Lower leg skin (tissue), 4 donors: ENCODE measurements at regions not wholly inside any gene's neighbourhood (a gene's known extent, or its start where the extent isn't known, plus 50 kb on each side); places are given as distances from the start of the nearest gene placed in this dataset.

Experiments used
- DNase-seq, 2 donors: peaks; one replicate each; pipeline ENCODE4 v3.0.0-alpha.2; 2019; ENCODE audit warnings: low spot score in 2 of 2
- H3K4me3 ChIP-seq: fragments of 200-600 bp; sonication (generic); 2 replicates; pipeline ENCODE4 v1.5.1; 2017; ENCODE audit warnings: mild to moderate bottlenecking, low read depth; ENCODE audit not compliant: poor library complexity, severe bottlenecking
- POLR2A ChIP-seq, 2 donors: fragments of 450-650 bp; IDR thresholded peaks; one replicate each; pipeline ENCODE4 v1.6.1; 2016 to 2017; ENCODE audit warnings: antibody characterized with exemption in 2 of 2, mild to moderate bottlenecking in 1 of 2, moderate library complexity in 1 of 2
- WGBS, 2 donors: methylation state at CpG; one replicate each; pipeline ENCODE4 v1.1.5; 2018; 5-methylcytosine and 5-hydroxymethylcytosine counted together
- intact Hi-C: fragments of 100-400 bp; cut with DNase I; formaldehyde crosslinking; loops from one replicate; pipeline ENCODE4 v1.15.0; 2023; ENCODE audit warnings: low total_unique reads
- TF ChIP-seq, protein P1 (sequence below), 3 donors: fragments of 450-650 bp; IDR thresholded peaks; one replicate each; pipeline ENCODE4 v1.5.1; 2016; ENCODE audit warnings: antibody characterized with exemption in 3 of 3, mild to moderate bottlenecking in 3 of 3, moderate library complexity in 2 of 3

DNA sequence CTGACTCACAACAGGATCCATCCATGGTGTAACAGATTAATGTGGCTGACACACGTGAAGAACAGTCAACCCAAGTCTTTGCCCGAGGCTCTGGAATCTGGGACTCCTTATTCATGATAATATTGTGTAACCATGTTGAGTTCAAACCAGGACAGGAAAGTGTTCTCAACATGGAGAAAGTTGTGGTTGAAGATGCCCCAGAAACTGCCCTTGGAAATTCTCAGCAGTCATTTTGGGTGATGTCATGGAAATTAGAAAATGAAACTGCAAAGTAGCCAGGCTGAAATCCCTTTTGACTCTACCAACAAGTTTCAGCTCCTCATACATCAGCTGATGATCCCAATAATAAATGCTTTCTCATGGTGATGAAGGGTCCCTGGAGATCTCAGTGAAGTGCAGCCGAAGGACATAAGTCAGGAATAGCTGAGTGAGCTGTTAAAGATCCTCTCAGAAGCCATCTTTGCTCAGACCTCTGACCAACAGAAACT lies 307.7 kb downstream of the TNS1 start:
- intact Hi-C loops, result no loop called here
- 19 to 31% methylated on average over 3 of the region's 3 CpGs for WGBS, 2 donors
- H3K4me3 ChIP-seq, result no peak overlapping the region
- no peak for TF ChIP-seq POLR2A (IDR thresholded peaks at IDR 0.05)
- TF ChIP-seq, protein P1, sequence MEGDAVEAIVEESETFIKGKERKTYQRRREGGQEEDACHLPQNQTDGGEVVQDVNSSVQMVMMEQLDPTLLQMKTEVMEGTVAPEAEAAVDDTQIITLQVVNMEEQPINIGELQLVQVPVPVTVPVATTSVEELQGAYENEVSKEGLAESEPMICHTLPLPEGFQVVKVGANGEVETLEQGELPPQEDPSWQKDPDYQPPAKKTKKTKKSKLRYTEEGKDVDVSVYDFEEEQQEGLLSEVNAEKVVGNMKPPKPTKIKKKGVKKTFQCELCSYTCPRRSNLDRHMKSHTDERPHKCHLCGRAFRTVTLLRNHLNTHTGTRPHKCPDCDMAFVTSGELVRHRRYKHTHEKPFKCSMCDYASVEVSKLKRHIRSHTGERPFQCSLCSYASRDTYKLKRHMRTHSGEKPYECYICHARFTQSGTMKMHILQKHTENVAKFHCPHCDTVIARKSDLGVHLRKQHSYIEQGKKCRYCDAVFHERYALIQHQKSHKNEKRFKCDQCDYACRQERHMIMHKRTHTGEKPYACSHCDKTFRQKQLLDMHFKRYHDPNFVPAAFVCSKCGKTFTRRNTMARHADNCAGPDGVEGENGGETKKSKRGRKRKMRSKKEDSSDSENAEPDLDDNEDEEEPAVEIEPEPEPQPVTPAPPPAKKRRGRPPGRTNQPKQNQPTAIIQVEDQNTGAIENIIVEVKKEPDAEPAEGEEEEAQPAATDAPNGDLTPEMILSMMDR (IDR thresholded peaks at IDR 0.05), result no peak
- DNase-seq, result peak in 1 of 2 donors; percentile 79

DNA sequence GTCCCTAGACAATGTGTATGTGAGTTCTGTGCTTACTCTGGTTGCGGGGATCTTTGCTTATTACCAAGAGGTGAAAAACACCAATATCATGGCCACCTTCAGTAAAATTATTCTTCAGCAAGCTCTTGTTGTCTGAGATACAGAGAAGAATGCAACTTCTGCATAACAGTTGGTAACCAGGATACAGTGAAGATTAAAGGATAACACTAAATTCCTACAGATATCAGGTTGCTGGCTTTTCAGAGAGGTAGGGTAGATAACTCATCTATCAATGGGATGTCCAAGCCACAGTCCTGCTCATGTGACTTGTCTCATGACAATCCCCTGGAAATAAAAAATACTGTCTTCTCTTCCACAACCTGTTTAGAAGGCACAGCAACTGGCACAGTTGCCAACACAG lies 308.5 kb downstream of the TNS1 start:
- intact Hi-C loops, result no loop called here
- no peak for DNase-seq
- no peak overlapping the region for H3K4me3 ChIP-seq
- TF ChIP-seq POLR2A (IDR thresholded peaks at IDR 0.05), result no peak
- TF ChIP-seq, protein P1 (IDR thresholded peaks at IDR 0.05), result no peak
- WGBS, 2 donors, result 100% methylated on average over 1 of the region's 1 CpG

DNA sequence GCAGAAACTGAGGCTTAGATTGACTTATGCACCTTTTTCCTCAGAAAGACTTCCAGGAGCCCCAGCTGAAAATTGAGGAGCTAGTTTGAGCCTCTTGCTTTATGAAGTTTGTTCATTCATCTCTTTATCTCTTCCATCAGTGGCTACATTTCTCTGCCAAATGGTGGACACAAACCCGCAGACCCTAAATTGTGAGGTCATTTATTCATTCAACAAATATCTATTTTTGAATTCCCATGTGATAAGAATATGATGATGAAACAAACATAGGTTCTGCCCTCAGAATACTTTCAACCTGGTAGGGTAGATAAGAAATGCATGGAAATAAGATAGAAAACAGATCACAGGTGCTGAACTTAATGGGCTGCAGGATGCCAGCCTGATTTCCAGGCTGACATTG lies 309.4 kb downstream of the TNS1 start:
- intact Hi-C loops, result no loop called here
- no peak overlapping the region for H3K4me3 ChIP-seq
- no peak for DNase-seq
- no peak for TF ChIP-seq POLR2A (IDR thresholded peaks at IDR 0.05)
- TF ChIP-seq, protein P1 (IDR thresholded peaks at IDR 0.05), result no peak
- 96% methylated on average over 1 of the region's 1 CpG for WGBS, 2 donors

DNA sequence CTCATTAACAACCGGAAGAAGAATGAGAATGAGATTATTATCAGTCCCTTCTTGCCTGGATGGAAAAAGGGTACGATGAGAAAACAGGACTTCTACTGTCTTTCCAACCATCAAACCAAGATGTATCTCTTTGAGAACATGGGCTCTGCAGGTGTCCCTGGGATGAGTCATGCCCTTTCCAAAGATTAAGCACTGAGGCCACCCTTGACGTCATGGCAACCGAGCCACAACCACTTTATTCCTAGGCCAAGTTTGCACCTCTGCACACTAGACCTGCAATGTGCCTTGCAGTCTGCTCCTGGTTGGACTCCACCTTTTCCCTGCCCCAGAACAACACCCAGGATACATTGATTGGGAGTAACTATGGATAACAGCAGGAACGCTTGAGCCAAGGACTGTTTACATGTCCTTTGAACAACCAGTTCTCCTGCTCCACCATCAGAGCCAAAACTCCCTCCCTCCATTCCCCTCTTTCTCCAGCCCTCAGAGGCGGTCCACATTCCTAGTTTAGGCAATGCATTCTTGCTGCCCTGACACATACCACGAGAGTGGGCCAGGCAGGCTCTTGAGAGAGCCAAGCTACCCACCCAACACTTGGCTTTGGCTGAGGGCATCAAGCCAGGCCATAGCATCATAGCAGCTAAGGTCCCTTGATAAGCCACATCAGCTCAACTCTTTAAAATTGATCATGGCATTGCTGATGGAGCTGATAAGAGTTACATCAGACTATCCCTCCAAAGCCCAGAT lies 310.7 kb downstream of the TNS1 start:
- no peak for TF ChIP-seq POLR2A (IDR thresholded peaks at IDR 0.05)
- TF ChIP-seq, protein P1 (IDR thresholded peaks at IDR 0.05), result no peak
- intact Hi-C loops, result no loop called here
- no peak overlapping the region for H3K4me3 ChIP-seq
- peak; percentile 76 to 91 for DNase-seq
- 33 to 43% methylated on average over 7 of the region's 7 CpGs for WGBS, 2 donors

DNA sequence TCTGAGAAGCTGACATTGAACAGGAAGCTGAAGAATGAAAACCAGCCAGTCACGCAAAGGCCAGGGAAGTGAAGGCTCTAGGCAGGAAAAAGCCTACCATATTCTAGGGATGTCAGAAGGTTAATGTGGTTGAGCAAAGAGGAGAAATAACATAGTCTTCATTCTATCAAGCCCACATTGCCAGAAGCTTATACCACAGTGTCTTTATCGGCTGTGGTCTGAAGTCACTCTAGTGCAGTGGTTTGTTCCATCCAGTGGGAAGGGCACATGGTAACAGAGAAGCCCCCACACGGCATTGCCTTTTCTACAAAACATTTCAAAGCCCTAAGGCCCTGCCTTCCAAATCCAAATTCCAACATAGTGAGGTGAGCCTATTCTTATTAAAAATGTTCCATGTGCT lies 311.3 kb downstream of the TNS1 start:
- no peak for TF ChIP-seq POLR2A (IDR thresholded peaks at IDR 0.05)
- TF ChIP-seq, protein P1 (IDR thresholded peaks at IDR 0.05), result no peak
- WGBS, 2 donors, result 62 to 66% methylated on average over 3 of the region's 3 CpGs
- no peak for DNase-seq
- intact Hi-C loops, result no loop called here
- H3K4me3 ChIP-seq, result no peak overlapping the region

DNA sequence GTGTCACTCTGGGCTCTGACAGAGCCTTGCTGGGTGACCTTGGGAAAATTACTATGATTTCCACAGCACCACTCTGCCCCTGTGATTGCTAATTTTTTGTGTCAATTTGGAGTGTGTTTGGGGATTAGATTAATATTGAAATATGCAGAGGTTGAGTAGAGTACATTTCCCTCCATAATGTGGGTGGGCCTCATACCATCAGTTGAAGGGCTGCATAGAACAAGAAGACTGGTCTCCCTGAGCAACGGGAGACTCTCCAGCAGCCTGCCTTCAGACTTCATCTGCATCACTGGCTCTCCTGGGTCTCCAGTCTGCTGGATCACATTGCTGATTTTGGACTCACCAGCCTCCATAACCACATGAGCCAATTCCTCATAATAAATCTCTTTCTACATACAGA lies 313.7 kb downstream of the TNS1 start:
- 93 to 100% methylated on average over 1 of the region's 1 CpG for WGBS, 2 donors
- intact Hi-C loops, result no loop called here
- TF ChIP-seq, protein P1 (IDR thresholded peaks at IDR 0.05), result no peak
- TF ChIP-seq POLR2A (IDR thresholded peaks at IDR 0.05), result no peak
- no peak for DNase-seq
- H3K4me3 ChIP-seq, result no peak overlapping the region
